Osteocyte (in vitro differentiated cells): ENCODE measurements at regions not wholly inside any gene's neighbourhood (a gene's known extent, or its start where the extent isn't known, plus 50 kb on each side); places are given as distances from the start of the nearest gene placed in this dataset.

ENCODE experiments used
- DNase-seq: peaks from one replicate; pipeline ENCODE4 v3.0.0; 2021; ENCODE audit warnings: mixed read lengths; ENCODE audit not compliant: unreplicated experiment; ENCODE audit errors: extremely low spot score
- H3K27ac Mint-ChIP-seq: one replicate; pipeline ENCODE4 v1.8.0; 2021; ENCODE audit warnings: mild to moderate bottlenecking, mixed read lengths; ENCODE audit not compliant: unreplicated experiment
- H3K27me3 Mint-ChIP-seq: one replicate; pipeline ENCODE4 v1.8.0; 2021; ENCODE audit warnings: mixed read lengths; ENCODE audit not compliant: unreplicated experiment
- H3K36me3 Mint-ChIP-seq: one replicate; pipeline ENCODE4 v1.8.0; 2021; ENCODE audit warnings: mixed read lengths; ENCODE audit not compliant: unreplicated experiment
- H3K4me1 Mint-ChIP-seq: one replicate; pipeline ENCODE4 v1.8.0; 2021; ENCODE audit warnings: mixed read lengths; ENCODE audit not compliant: unreplicated experiment
- H3K4me3 Mint-ChIP-seq: one replicate; pipeline ENCODE4 v1.8.0; 2021; ENCODE audit warnings: mild to moderate bottlenecking, moderate library complexity, mixed read lengths; ENCODE audit not compliant: unreplicated experiment
- H3K9me3 Mint-ChIP-seq: one replicate; pipeline ENCODE4 v1.8.0; 2021; ENCODE audit warnings: mixed read lengths; ENCODE audit not compliant: unreplicated experiment
- CTCF ChIP-seq: fragments of 200-600 bp; sonication (generic); IDR thresholded peaks from 2 replicates; pipeline ENCODE4 v1.5.0; 2021; ENCODE audit warnings: antibody characterized with exemption, mild to moderate bottlenecking, moderate library complexity

GRCh38 chr12:89882792-89883191 is 174.2 kb upstream of the ATP2B1 start:
- TF ChIP-seq CTCF: no peak
- no peaks in the 10 kb centered on the region for H3K27me3 Mint-ChIP-seq
- no peak overlapping the region for H3K4me3 Mint-ChIP-seq
- H3K36me3 Mint-ChIP-seq: no peaks in the 10 kb centered on the region
- H3K4me1 Mint-ChIP-seq: peaks cover 10% of the 10 kb centered on the region
- no peaks in the 10 kb centered on the region for H3K9me3 Mint-ChIP-seq
- no peak overlapping the region for H3K27ac Mint-ChIP-seq
- no peak for DNase-seq

GRCh38 chr12:89882050-89882449 is 173.4 kb upstream of the ATP2B1 start:
- H3K4me3 Mint-ChIP-seq: no peak overlapping the region
- no peaks in the 10 kb centered on the region for H3K9me3 Mint-ChIP-seq
- no peak for TF ChIP-seq CTCF
- DNase-seq: no peak
- no peaks in the 10 kb centered on the region for H3K27me3 Mint-ChIP-seq
- no peaks in the 10 kb centered on the region for H3K36me3 Mint-ChIP-seq
- H3K27ac Mint-ChIP-seq: no peak overlapping the region
- H3K4me1 Mint-ChIP-seq: peaks cover 10% of the 10 kb centered on the region

- Mint-ChIP-seq H3K36me3 (no peaks in the 10 kb centered on the region), H3K9me3 (no peaks in the 10 kb centered on the region), H3K4me1 (peaks cover 10% of the 10 kb centered on the region), H3K27me3 (no peaks in the 10 kb centered on the region), H3K27ac (no peak overlapping the region), H3K4me3 (no peak overlapping the region)
- no peak for DNase-seq
- TF ChIP-seq CTCF: no peak
Observed at GRCh38 chr12:89880690-89881350, 172.2 kb upstream of the ATP2B1 start.

GRCh38 chr12:89879766-89880165 is 171.1 kb upstream of the ATP2B1 start:
- H3K4me1 Mint-ChIP-seq: peaks cover 9% of the 10 kb centered on the region
- H3K36me3 Mint-ChIP-seq: no peaks in the 10 kb centered on the region
- no peaks in the 10 kb centered on the region for H3K9me3 Mint-ChIP-seq
- no peak overlapping the region for H3K27ac Mint-ChIP-seq
- DNase-seq: no peak
- H3K27me3 Mint-ChIP-seq: no peaks in the 10 kb centered on the region
- no peak overlapping the region for H3K4me3 Mint-ChIP-seq
- TF ChIP-seq CTCF: no peak

- Mint-ChIP-seq H3K27ac (no peak overlapping the region), H3K4me1 (peaks cover under 1% of the 10 kb centered on the region), H3K4me3 (no peak overlapping the region), H3K36me3 (no peaks in the 10 kb centered on the region), H3K27me3 (no peaks in the 10 kb centered on the region), H3K9me3 (no peaks in the 10 kb centered on the region)
- no peak for TF ChIP-seq CTCF
- DNase-seq: no peak
Observed at GRCh38 chr12:89878950-89879349, 170.3 kb upstream of the ATP2B1 start.
